ENCODE measurements at regions not wholly inside any gene's neighbourhood (a gene's known extent, or its start where the extent isn't known, plus 50 kb on each side); places are given as distances from the start of the nearest gene placed in this dataset.

- TF ChIP-seq REST (IDR thresholded peaks at IDR 0.05; ENCODE audit: insufficient read depth in 1 of 2, low read depth in 2 of 2, low read length in 2 of 2): no peak
- TF ChIP-seq FOXP2 (optimal IDR thresholded peaks at IDR 0.05; ENCODE audit: borderline replicate concordance, extremely low read depth, extremely low read length, insufficient read depth): no peak
- no peak for TF ChIP-seq POLR2AphosphoS5 (IDR thresholded peaks at IDR 0.05; ENCODE audit: low read depth, low read length)
- TF ChIP-seq TAF1 (IDR thresholded peaks at IDR 0.05; ENCODE audit: borderline replicate concordance, insufficient read depth, low read length): no peak
- TF ChIP-seq SIN3A (IDR thresholded peaks at IDR 0.05; ENCODE audit: borderline replicate concordance, insufficient read depth, low read length): no peak
Measured at GRCh38 chr5:68086857-68087256, 128.7 kb upstream of the PIK3R1 start.

GRCh38 chr5:68086439-68086838 lies 129.1 kb upstream of the PIK3R1 start:
- TF ChIP-seq POLR2AphosphoS5 (IDR thresholded peaks at IDR 0.05; ENCODE audit: low read depth, low read length) (no peak), REST (IDR thresholded peaks at IDR 0.05; ENCODE audit: insufficient read depth in 1 of 2, low read depth in 2 of 2, low read length in 2 of 2) (no peak), FOXP2 (optimal IDR thresholded peaks at IDR 0.05; ENCODE audit: borderline replicate concordance, extremely low read depth, extremely low read length, insufficient read depth) (no peak), TAF1 (IDR thresholded peaks at IDR 0.05; ENCODE audit: borderline replicate concordance, insufficient read depth, low read length) (no peak), SIN3A (IDR thresholded peaks at IDR 0.05; ENCODE audit: borderline replicate concordance, insufficient read depth, low read length) (no peak)

GRCh38 chr5:68084396-68084795 lies 131.2 kb upstream of the PIK3R1 start:
- TF ChIP-seq REST (IDR thresholded peaks at IDR 0.05; ENCODE audit: insufficient read depth in 1 of 2, low read depth in 2 of 2, low read length in 2 of 2) (no peak), FOXP2 (optimal IDR thresholded peaks at IDR 0.05; ENCODE audit: borderline replicate concordance, extremely low read depth, extremely low read length, insufficient read depth) (no peak), POLR2AphosphoS5 (IDR thresholded peaks at IDR 0.05; ENCODE audit: low read depth, low read length) (no peak), TAF1 (IDR thresholded peaks at IDR 0.05; ENCODE audit: borderline replicate concordance, insufficient read depth, low read length) (no peak), SIN3A (IDR thresholded peaks at IDR 0.05; ENCODE audit: borderline replicate concordance, insufficient read depth, low read length) (no peak)

GRCh38 chr5:68080282-68081050 lies 135.1 kb upstream of the PIK3R1 start:
- TF ChIP-seq POLR2AphosphoS5 (IDR thresholded peaks at IDR 0.05; ENCODE audit: low read depth, low read length): no peak
- no peak for TF ChIP-seq REST (IDR thresholded peaks at IDR 0.05; ENCODE audit: insufficient read depth in 1 of 2, low read depth in 2 of 2, low read length in 2 of 2)
- no peak for TF ChIP-seq FOXP2 (optimal IDR thresholded peaks at IDR 0.05; ENCODE audit: borderline replicate concordance, extremely low read depth, extremely low read length, insufficient read depth)
- TF ChIP-seq SIN3A (IDR thresholded peaks at IDR 0.05; ENCODE audit: borderline replicate concordance, insufficient read depth, low read length): no peak
- no peak for TF ChIP-seq TAF1 (IDR thresholded peaks at IDR 0.05; ENCODE audit: borderline replicate concordance, insufficient read depth, low read length)

All from PFSK-1 (cell line).